Neuronal stem cell (in vitro differentiated cells): ENCODE measurements at regions not wholly inside any gene's neighbourhood (a gene's known extent, or its start where the extent isn't known, plus 50 kb on each side); places are given as distances from the start of the nearest gene placed in this dataset.

ENCODE experiments used
- DNase-seq: peaks from one replicate; pipeline ENCODE4 v3.0.0-alpha.2; 2013; ENCODE audit warnings: low spot score
- H2AFZ ChIP-seq: one replicate; pipeline ENCODE4 v1.6.1; 2013; ENCODE audit warnings: mild to moderate bottlenecking, low read length, inconsistent platforms
- H2AK5ac ChIP-seq: 2 replicates; pipeline ENCODE4 v1.6.1; 2013; ENCODE audit warnings: low read depth, mild to moderate bottlenecking, inconsistent platforms, low read length, moderate library complexity, mixed read lengths
- H2BK120ac ChIP-seq: 2 replicates; pipeline ENCODE4 v1.6.1; 2013; ENCODE audit warnings: low read depth, mild to moderate bottlenecking, inconsistent platforms, low read length, moderate library complexity, mixed read lengths
- H2BK12ac ChIP-seq: one replicate; pipeline ENCODE4 v1.6.1; 2013; ENCODE audit warnings: low read length, inconsistent platforms
- H2BK15ac ChIP-seq: 2 replicates; pipeline ENCODE4 v1.6.1; 2013; ENCODE audit warnings: mild to moderate bottlenecking, low read length, inconsistent platforms, mixed read lengths
- H2BK5ac ChIP-seq: one replicate; pipeline ENCODE4 v1.6.1; 2013; ENCODE audit warnings: inconsistent platforms, mild to moderate bottlenecking, low read length, moderate library complexity
- H3K14ac ChIP-seq: one replicate; pipeline ENCODE4 v1.6.1; 2013; ENCODE audit warnings: low read length, inconsistent platforms
- H3K18ac ChIP-seq: 2 replicates; pipeline ENCODE4 v1.6.1; 2013; ENCODE audit warnings: low read length, inconsistent platforms
- H3K23ac ChIP-seq: 2 replicates; pipeline ENCODE4 v1.6.1; 2013; ENCODE audit warnings: low read depth, mild to moderate bottlenecking, mixed read lengths, low read length, inconsistent platforms; ENCODE audit not compliant: poor library complexity
- H3K27ac ChIP-seq: replicated peaks from 3 replicates; pipeline ENCODE4 v1.5.1; 2013; ENCODE audit warnings: low read length, inconsistent platforms
- H3K27me3 ChIP-seq, 3 experiments: 2 replicates each; pipeline ENCODE4 v1.6.1; 2013; ENCODE audit warnings: low read length in 3 of 3, mild to moderate bottlenecking in 2 of 3, inconsistent platforms in 1 of 3, low read depth in 1 of 3, mixed read lengths in 1 of 3, moderate library complexity in 1 of 3; ENCODE audit not compliant: control insufficient read depth in 3 of 3, insufficient read depth in 3 of 3
- H3K36me3 ChIP-seq, 2 donors: replicated peaks in 1 of 2; 2 replicates each; pipeline ENCODE4 v1.6.1; 2013; ENCODE audit warnings: low read length in 2 of 2; ENCODE audit not compliant: control insufficient read depth in 2 of 2, insufficient read depth in 2 of 2
- H3K4ac ChIP-seq: 2 replicates; pipeline ENCODE4 v1.6.1; 2013; ENCODE audit warnings: inconsistent platforms, mild to moderate bottlenecking, low read length, moderate library complexity
- H3K4me1 ChIP-seq, 2 donors: 1 replicate in 1 of 2; 2 replicates in 1 of 2; pipeline ENCODE4 v1.6.1; 2013; ENCODE audit warnings: low read length in 2 of 2, low read depth in 1 of 2; ENCODE audit not compliant: control insufficient read depth in 2 of 2, insufficient read depth in 1 of 2
- H3K4me2 ChIP-seq: one replicate; pipeline ENCODE4 v1.6.1; 2013; ENCODE audit warnings: mild to moderate bottlenecking, low read length, inconsistent platforms; ENCODE audit not compliant: insufficient read depth, poor library complexity, severe bottlenecking
- H3K4me3 ChIP-seq, 2 donors: 2 replicates each; pipeline ENCODE4 v1.5.1; 2013; ENCODE audit warnings: low read length in 2 of 2, mild to moderate bottlenecking in 2 of 2, inconsistent platforms in 1 of 2, moderate library complexity in 1 of 2
- H3K79me1 ChIP-seq: one replicate; pipeline ENCODE4 v1.6.1; 2013; ENCODE audit warnings: low read depth, mild to moderate bottlenecking, inconsistent platforms, low read length, moderate library complexity
- H3K9ac ChIP-seq: one replicate; pipeline ENCODE4 v1.6.1; 2013; ENCODE audit warnings: mild to moderate bottlenecking, low read depth, low read length, inconsistent platforms; ENCODE audit not compliant: poor library complexity
- H3K9me3 ChIP-seq, 2 donors: replicated peaks in 1 of 2; 2 replicates each; pipeline versions ENCODE3 to v1.6.1; 2013; ENCODE audit warnings: low read length in 2 of 2, mild to moderate bottlenecking in 2 of 2, inconsistent platforms in 1 of 2, low read depth in 1 of 2, mixed read lengths in 1 of 2, moderate library complexity in 1 of 2; ENCODE audit not compliant: control insufficient read depth in 2 of 2, insufficient read depth in 1 of 2
- H4K8ac ChIP-seq: one replicate; pipeline ENCODE4 v1.6.1; 2013; ENCODE audit warnings: low read depth, mild to moderate bottlenecking, inconsistent platforms, low read length, moderate library complexity
- H4K91ac ChIP-seq: one replicate; pipeline ENCODE4 v1.6.1; 2013; ENCODE audit warnings: low read length, low read depth, mild to moderate bottlenecking, inconsistent platforms; ENCODE audit not compliant: poor library complexity
- WGBS, 2 donors: extraction: QIAGEN DNeasy Blood & Tissue Kit; methylation state at CpG; one replicate each; pipeline ENCODE4 v1.1.7; 2013; ENCODE audit warnings: missing lambda C conversion rate in 2 of 2, mixed read lengths in 1 of 2; ENCODE audit not compliant: insufficient read length in 2 of 2, insufficient replicate concordance in 1 of 2; ENCODE audit errors: extremely low coverage in 2 of 2; 5-methylcytosine and 5-hydroxymethylcytosine counted together

DNA sequence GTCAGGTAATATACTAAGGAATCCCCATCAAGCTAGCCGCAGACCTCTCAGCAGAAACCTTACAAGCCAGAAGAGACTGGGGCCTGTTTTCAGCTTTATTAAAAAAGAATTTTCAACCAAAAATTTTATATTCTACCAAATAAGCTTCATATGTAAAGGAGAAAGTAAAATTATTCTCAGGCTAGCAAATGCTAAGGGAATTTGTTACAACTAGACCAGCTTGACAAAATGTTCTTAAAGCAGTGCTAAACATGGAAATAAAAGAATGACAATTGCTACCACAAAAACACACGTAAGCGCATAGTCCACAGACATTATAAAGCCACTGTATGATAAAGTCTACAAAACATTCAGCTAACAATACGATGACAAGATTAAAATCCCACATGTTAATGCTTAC, 449.4 kb upstream of the MON1B start:
- Histone ChIP-seq H3K27me3 (no peaks in the 10 kb centered on the region), H2BK5ac (no peak overlapping the region), H3K4me1 (no peaks in the 10 kb centered on the region)

DNA sequence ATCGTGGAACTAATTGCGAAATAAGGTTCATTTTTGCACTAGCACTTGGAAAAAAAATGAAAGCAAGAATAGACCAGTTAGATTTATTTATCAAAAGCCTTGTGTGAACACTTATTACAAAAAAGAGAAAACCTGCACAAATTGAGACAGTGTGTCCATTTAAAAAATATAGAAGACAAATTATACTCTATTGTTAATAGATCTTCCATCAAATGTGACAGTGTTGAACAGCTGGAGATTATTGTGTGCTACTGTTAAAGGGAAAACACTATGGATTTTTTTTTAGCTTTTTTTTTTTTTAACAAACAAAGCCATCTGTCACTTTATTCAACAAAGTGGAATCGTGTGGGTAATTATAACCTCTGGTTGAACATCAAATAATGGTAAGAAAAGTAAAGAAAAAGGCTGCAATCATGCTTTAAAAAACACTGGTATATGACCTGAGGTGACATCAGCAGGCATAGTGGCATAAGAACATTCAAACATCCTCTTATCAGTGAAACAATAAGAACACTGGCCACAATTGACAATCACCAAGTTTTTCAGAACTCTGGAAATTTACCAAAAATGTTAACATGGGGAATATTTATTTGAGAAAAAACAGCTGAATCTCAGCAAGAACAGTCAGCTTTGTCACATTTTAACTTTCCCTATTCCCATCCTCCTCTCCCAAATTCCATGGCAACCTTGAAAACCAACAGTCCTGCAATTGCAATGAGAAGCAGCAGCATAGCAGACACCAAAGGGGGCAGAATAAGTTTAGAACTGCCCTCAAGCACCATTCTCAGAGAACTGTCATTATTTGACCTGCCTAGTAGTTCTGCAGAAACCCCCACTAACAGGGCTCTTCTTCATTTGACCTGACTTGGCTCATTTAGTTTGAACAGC, 442.3 kb upstream of the MON1B start:
- H2BK15ac ChIP-seq = no peak overlapping the region
- no peak overlapping the region for H4K91ac ChIP-seq
- no peak for DNase-seq
- peaks cover 0 to 2% of the 10 kb centered on the region in 2 donors for H3K4me1 ChIP-seq
- H2AFZ ChIP-seq = no peak overlapping the region
- no peak overlapping the region for H3K23ac ChIP-seq
- H3K4me3 ChIP-seq = no peak overlapping the region
- no peaks in the 10 kb centered on the region for H3K36me3 ChIP-seq
- no peak overlapping the region for H2BK120ac ChIP-seq
- H3K27ac ChIP-seq = no peak overlapping the region
- H3K18ac ChIP-seq = no peak overlapping the region
- H3K79me1 ChIP-seq = no peaks in the 10 kb centered on the region
- H3K27me3 ChIP-seq = no peaks in the 10 kb centered on the region
- H3K4ac ChIP-seq = no peak overlapping the region
- no CpG with 5 or more reads among the region's 3 CpGs for WGBS, 2 donors
- H2BK5ac ChIP-seq = no peak overlapping the region
- no peak overlapping the region for H3K9ac ChIP-seq
- H4K8ac ChIP-seq = no peak overlapping the region
- H3K14ac ChIP-seq = no peak overlapping the region
- no peaks in the 10 kb centered on the region for H3K9me3 ChIP-seq
- no peak overlapping the region for H2BK12ac ChIP-seq
- H3K4me2 ChIP-seq = no peak overlapping the region
- H2AK5ac ChIP-seq = no peak overlapping the region

More for the DNA sequence above, 449.4 kb upstream of the MON1B start:
- H3K79me1 ChIP-seq = no peaks in the 10 kb centered on the region
- WGBS, 2 donors = no CpG with 5 or more reads among the region's 4 CpGs
- no peak overlapping the region for H4K91ac ChIP-seq
- no peak overlapping the region for H2BK15ac ChIP-seq
- no peak overlapping the region for H4K8ac ChIP-seq
- H3K9ac ChIP-seq = no peak overlapping the region
- no peaks in the 10 kb centered on the region for H3K9me3 ChIP-seq
- no peaks in the 10 kb centered on the region for H3K36me3 ChIP-seq
- no peak overlapping the region for H2BK12ac ChIP-seq
- no peak overlapping the region for H3K18ac ChIP-seq
- H3K14ac ChIP-seq = no peak overlapping the region
- no peak overlapping the region for H2BK120ac ChIP-seq
- no peak overlapping the region for H2AFZ ChIP-seq
- no peak overlapping the region for H3K4me2 ChIP-seq
- H2AK5ac ChIP-seq = no peak overlapping the region
- DNase-seq = no peak
- no peak overlapping the region for H3K4ac ChIP-seq
- H3K23ac ChIP-seq = no peak overlapping the region
- H3K27ac ChIP-seq = no peak overlapping the region
- H3K4me3 ChIP-seq = no peak overlapping the region

- Histone ChIP-seq H3K4me1 (peaks cover 0 to 2% of the 10 kb centered on the region in 2 donors), H3K27ac (no peak overlapping the region), H4K91ac (no peak overlapping the region), H2AFZ (no peak overlapping the region), H3K9ac (no peak overlapping the region), H3K9me3 (no peaks in the 10 kb centered on the region), H2AK5ac (no peak overlapping the region), H3K14ac (no peak overlapping the region), H3K4ac (no peak overlapping the region), H3K18ac (no peak overlapping the region), H3K27me3 (no peaks in the 10 kb centered on the region), H3K23ac (no peak overlapping the region), H3K4me3 (no peak overlapping the region), H3K79me1 (no peaks in the 10 kb centered on the region), H4K8ac (no peak overlapping the region), H2BK120ac (no peak overlapping the region), H3K4me2 (no peak overlapping the region), H2BK15ac (no peak overlapping the region), H2BK12ac (no peak overlapping the region), H3K36me3 (no peaks in the 10 kb centered on the region), H2BK5ac (no peak overlapping the region)
- no peak for DNase-seq
- WGBS, 2 donors = no CpG with 5 or more reads among the region's 3 CpGs
Measured at GRCh38 chr16:76749780-76750375, 441.1 kb upstream of the MON1B start.

DNA sequence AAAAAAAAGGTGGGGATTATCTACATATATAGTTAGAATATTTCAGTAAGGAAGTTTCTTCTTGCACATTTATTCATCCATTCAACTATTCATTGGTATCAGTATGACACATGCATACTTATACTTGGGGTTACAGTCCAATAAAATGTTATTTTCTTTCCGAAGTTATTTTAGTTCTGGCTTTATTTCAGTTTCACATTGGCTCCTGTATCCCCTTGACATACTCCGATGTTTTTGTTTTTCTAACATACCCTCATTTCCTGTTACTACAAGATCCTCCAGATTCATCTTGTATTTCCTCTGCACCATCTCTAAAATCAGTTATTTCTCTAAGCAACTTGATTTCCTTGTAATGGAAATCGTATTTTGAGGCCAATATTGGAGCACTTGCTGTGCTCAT, 435.5 kb upstream of the MON1B start:
- Histone ChIP-seq H3K27me3 (no peaks in the 10 kb centered on the region), H2BK15ac (no peak overlapping the region), H3K9ac (no peak overlapping the region), H3K9me3 (no peaks in the 10 kb centered on the region), H3K23ac (no peak overlapping the region), H3K4ac (no peak overlapping the region), H3K36me3 (no peaks in the 10 kb centered on the region), H4K8ac (no peak overlapping the region), H2AK5ac (no peak overlapping the region), H4K91ac (no peak overlapping the region), H2BK5ac (no peak overlapping the region), H3K4me3 (no peak overlapping the region), H2BK12ac (no peak overlapping the region), H3K4me2 (no peak overlapping the region), H3K27ac (no peak overlapping the region), H2AFZ (no peak overlapping the region), H3K18ac (no peak overlapping the region), H3K79me1 (no peaks in the 10 kb centered on the region), H3K4me1 (no peaks in the 10 kb centered on the region), H2BK120ac (no peak overlapping the region), H3K14ac (no peak overlapping the region)
- WGBS, 2 donors = no CpG with 5 or more reads among the region's 3 CpGs
- DNase-seq = no peak
